ENCODE measurements at regions not wholly inside any gene's neighbourhood (a gene's known extent, or its start where the extent isn't known, plus 50 kb on each side); places are given as distances from the start of the nearest gene placed in this dataset.

GRCh38 chr12:58801986-58802385, 118.3 kb downstream of the LRIG3 start:
- Mint-ChIP-seq H3K4me1 (no peaks in the 10 kb centered on the region), H3K4me3 (no peak overlapping the region), H3K9me3 (peaks cover 2 to 6% of the 10 kb centered on the region in 2 donors), H3K27ac (no peak overlapping the region), H3K27me3 (ENCODE audit: low read depth in 2 of 2) (no peaks in the 10 kb centered on the region), H3K36me3 (no peaks in the 10 kb centered on the region)
- Histone ChIP-seq H3K27me3 (ENCODE audit: control insufficient read depth, insufficient read depth, low read length) (no peaks in the 10 kb centered on the region), H3K36me3 (ENCODE audit: control insufficient read depth, insufficient read depth, low read length) (no peaks in the 10 kb centered on the region), H3K4me1 (ENCODE audit: control insufficient read depth, insufficient read depth, low read length) (no peaks in the 10 kb centered on the region), H3K4me3 (ENCODE audit: low read length) (no peak overlapping the region), H3K27ac (ENCODE audit: low read length) (no peak overlapping the region), H3K9me3 (ENCODE audit: control insufficient read depth, insufficient read depth, low read length) (no peaks in the 10 kb centered on the region)
- intact Hi-C loops (cut with micrococcal nuclease) = no loop called here
- ATAC-seq = no peak
- no peak for DNase-seq
- 51% methylated on average over 1 of the region's 1 CpG for WGBS (ENCODE audit: insufficient coverage)
- no peak for TF ChIP-seq CTCF (IDR thresholded peaks at IDR 0.05)

DNA sequence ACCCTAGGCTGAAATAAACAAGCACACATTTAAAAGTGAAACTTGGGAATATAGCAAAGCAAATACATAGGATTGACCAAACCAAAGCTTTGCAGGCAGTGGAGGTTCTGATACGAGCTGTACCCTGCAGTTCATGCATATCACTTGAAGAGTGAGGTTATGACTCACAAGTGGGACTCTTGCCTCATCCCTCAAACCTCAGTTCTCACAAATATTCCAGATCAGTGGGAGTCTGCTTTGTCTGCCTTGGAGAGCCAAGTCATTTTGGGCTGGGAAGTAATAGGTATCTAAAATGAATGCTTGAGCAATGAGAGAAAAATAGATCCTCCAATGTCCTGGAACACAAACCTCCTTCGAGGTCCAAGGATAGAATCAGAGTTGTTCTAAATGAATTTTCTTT, 116.4 kb downstream of the LRIG3 start:
- DNase-seq = no peak
- WGBS (ENCODE audit: insufficient coverage) = 63% methylated on average over 2 of the region's 2 CpGs

DNA sequence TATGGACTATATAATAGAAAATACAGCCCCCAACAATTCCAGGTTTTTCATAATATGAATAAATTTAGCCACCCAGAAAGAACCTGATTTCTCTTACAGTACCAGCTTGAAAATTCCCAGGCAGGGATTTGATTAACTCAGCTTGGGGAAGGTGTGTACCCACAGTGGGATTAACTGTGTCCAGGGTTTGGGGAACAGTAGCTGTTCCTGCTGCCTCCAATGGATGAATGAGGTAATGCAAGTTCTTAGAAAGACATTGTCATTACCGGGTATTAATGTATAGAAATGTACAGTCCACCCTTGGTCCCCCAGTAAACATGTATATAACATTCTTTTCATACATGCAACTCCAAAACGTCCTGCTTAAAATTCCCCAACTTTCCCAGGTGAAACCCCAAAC, 115.6 kb downstream of the LRIG3 start:
- no peaks in the 10 kb centered on the region for H3K9me3 ChIP-seq (ENCODE audit: control insufficient read depth, insufficient read depth, low read length)
- no peaks in the 10 kb centered on the region for H3K4me1 ChIP-seq (ENCODE audit: control insufficient read depth, insufficient read depth, low read length)
- no peaks in the 10 kb centered on the region for H3K36me3 Mint-ChIP-seq
- no peak overlapping the region for H3K27ac Mint-ChIP-seq
- ATAC-seq = no peak
- no peak for DNase-seq
- no peaks in the 10 kb centered on the region for H3K27me3 ChIP-seq (ENCODE audit: control insufficient read depth, insufficient read depth, low read length)
- H3K27me3 Mint-ChIP-seq (ENCODE audit: low read depth in 2 of 2) = no peaks in the 10 kb centered on the region
- intact Hi-C loops (cut with micrococcal nuclease) = no loop called here
- WGBS (ENCODE audit: insufficient coverage) = 30% methylated on average over 1 of the region's 2 CpGs
- peaks cover 0 to 6% of the 10 kb centered on the region in 2 donors for H3K9me3 Mint-ChIP-seq
- H3K4me3 ChIP-seq (ENCODE audit: low read length) = no peak overlapping the region
- no peak overlapping the region for H3K4me3 Mint-ChIP-seq
- no peaks in the 10 kb centered on the region for H3K36me3 ChIP-seq (ENCODE audit: control insufficient read depth, insufficient read depth, low read length)
- H3K4me1 Mint-ChIP-seq = no peaks in the 10 kb centered on the region
- H3K27ac ChIP-seq (ENCODE audit: low read length) = no peak overlapping the region
- TF ChIP-seq CTCF (IDR thresholded peaks at IDR 0.05) = no peak

More for the DNA sequence above, 116.4 kb downstream of the LRIG3 start:
- Mint-ChIP-seq H3K4me1 (no peaks in the 10 kb centered on the region), H3K4me3 (no peak overlapping the region), H3K27ac (no peak overlapping the region), H3K36me3 (no peaks in the 10 kb centered on the region), H3K27me3 (ENCODE audit: low read depth in 2 of 2) (no peaks in the 10 kb centered on the region), H3K9me3 (peaks cover 0 to 6% of the 10 kb centered on the region in 2 donors)
- intact Hi-C loops (cut with micrococcal nuclease) = no loop called here
- no peak for TF ChIP-seq CTCF (IDR thresholded peaks at IDR 0.05)
- Histone ChIP-seq H3K27me3 (ENCODE audit: control insufficient read depth, insufficient read depth, low read length) (no peaks in the 10 kb centered on the region), H3K36me3 (ENCODE audit: control insufficient read depth, insufficient read depth, low read length) (no peaks in the 10 kb centered on the region), H3K4me1 (ENCODE audit: control insufficient read depth, insufficient read depth, low read length) (no peaks in the 10 kb centered on the region), H3K4me3 (ENCODE audit: low read length) (no peak overlapping the region), H3K27ac (ENCODE audit: low read length) (no peak overlapping the region), H3K9me3 (ENCODE audit: control insufficient read depth, insufficient read depth, low read length) (no peaks in the 10 kb centered on the region)
- no peak for ATAC-seq

- TF ChIP-seq CTCF (IDR thresholded peaks at IDR 0.05) = no peak
- Mint-ChIP-seq H3K27me3 (ENCODE audit: low read depth in 2 of 2) (no peaks in the 10 kb centered on the region), H3K4me1 (no peaks in the 10 kb centered on the region), H3K4me3 (no peak overlapping the region), H3K9me3 (no peaks in the 10 kb centered on the region), H3K36me3 (no peaks in the 10 kb centered on the region), H3K27ac (no peak overlapping the region)
- H3K4me3 ChIP-seq (ENCODE audit: low read length) = no peak overlapping the region
- ATAC-seq (no peak), DNase-seq (no peak)
- no peaks in the 10 kb centered on the region for H3K36me3 ChIP-seq (ENCODE audit: control insufficient read depth, insufficient read depth, low read length)
- no peaks in the 10 kb centered on the region for H3K27me3 ChIP-seq (ENCODE audit: control insufficient read depth, insufficient read depth, low read length)
- H3K27ac ChIP-seq (ENCODE audit: low read length) = no peak overlapping the region
- intact Hi-C loops (cut with micrococcal nuclease) = no loop called here
- no peaks in the 10 kb centered on the region for H3K4me1 ChIP-seq (ENCODE audit: control insufficient read depth, insufficient read depth, low read length)
- WGBS (ENCODE audit: insufficient coverage) = 89% methylated on average over 2 of the region's 4 CpGs
- no peaks in the 10 kb centered on the region for H3K9me3 ChIP-seq (ENCODE audit: control insufficient read depth, insufficient read depth, low read length)
Observed at GRCh38 chr12:58809064-58809607, 111.2 kb downstream of the LRIG3 start.

Measured in natural killer cell (primary cell).